ENCODE measurements at regions not wholly inside any gene's neighbourhood (a gene's known extent, or its start where the extent isn't known, plus 50 kb on each side); places are given as distances from the start of the nearest gene placed in this dataset.

DNA sequence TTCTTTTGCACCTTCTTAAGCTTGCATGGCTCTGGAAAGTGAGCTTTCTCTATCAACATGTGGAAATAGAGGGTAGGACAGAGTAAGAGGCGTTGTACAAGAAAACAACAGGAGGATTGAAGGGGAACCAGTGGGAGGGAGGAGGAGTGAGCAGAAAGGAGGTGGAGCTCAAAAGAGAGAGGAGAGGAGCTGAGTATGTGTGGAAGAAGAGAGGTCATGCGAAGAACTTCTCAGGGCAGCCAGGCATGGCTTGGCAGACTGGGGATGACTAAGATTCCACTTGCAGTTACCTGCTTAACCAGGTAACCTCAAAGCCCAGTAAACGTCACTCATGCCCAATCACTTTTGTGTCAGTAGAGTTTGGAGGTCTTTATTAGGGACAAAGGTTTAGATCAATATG, 105.1 kb downstream of the BCL2L11 start:
- TF ChIP-seq, protein P1, sequence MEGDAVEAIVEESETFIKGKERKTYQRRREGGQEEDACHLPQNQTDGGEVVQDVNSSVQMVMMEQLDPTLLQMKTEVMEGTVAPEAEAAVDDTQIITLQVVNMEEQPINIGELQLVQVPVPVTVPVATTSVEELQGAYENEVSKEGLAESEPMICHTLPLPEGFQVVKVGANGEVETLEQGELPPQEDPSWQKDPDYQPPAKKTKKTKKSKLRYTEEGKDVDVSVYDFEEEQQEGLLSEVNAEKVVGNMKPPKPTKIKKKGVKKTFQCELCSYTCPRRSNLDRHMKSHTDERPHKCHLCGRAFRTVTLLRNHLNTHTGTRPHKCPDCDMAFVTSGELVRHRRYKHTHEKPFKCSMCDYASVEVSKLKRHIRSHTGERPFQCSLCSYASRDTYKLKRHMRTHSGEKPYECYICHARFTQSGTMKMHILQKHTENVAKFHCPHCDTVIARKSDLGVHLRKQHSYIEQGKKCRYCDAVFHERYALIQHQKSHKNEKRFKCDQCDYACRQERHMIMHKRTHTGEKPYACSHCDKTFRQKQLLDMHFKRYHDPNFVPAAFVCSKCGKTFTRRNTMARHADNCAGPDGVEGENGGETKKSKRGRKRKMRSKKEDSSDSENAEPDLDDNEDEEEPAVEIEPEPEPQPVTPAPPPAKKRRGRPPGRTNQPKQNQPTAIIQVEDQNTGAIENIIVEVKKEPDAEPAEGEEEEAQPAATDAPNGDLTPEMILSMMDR (IDR thresholded peaks at IDR 0.05; ENCODE audit: extremely low read depth in 1 of 2, insufficient read depth in 1 of 2, low read depth in 1 of 2, low read length in 2 of 2), result no peak
- no peak for TF ChIP-seq POLR2AphosphoS5 (IDR thresholded peaks at IDR 0.05; ENCODE audit: insufficient read depth, low read depth, low read length)
